ENCODE measurements at regions not wholly inside any gene's neighbourhood (a gene's known extent, or its start where the extent isn't known, plus 50 kb on each side); places are given as distances from the start of the nearest gene placed in this dataset.

- no peak for DNase-seq
Measured at GRCh38 chr13:57918086-57918485, 286.5 kb downstream of the PCDH17 start.

- DNase-seq = no peak
Measured at GRCh38 chr13:57918913-57919312, 287.4 kb downstream of the PCDH17 start.

GRCh38 chr13:57925250-57925649, 293.7 kb downstream of the PCDH17 start:
- no peak for DNase-seq

- no peak for DNase-seq
Measured at GRCh38 chr13:57925751-57926150, 294.2 kb downstream of the PCDH17 start.

DNA sequence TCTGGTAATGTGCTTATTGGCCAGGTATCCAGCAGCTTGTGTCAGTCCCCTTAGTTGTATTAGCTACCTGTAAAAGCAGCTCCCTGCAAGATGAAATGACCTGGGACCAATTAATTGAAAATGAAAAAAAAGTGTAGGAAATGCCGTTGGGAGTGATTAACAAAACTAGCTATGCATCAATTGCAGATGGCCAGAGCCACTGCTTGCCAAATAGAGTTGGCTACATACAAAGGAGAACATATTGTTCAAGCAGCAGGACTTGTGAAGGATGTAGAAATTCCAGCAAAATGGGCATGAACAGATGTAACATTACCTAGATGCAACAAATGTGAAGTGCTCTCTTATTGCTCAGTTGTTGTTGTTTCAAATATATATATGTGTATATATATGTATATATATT, 300.5 kb downstream of the PCDH17 start:
- DNase-seq = no peak

GRCh38 chr13:57933606-57934005, 302.1 kb downstream of the PCDH17 start:
- DNase-seq = no peak

- no peak for DNase-seq
Measured at GRCh38 chr13:57935965-57936364, 304.4 kb downstream of the PCDH17 start.

DNA sequence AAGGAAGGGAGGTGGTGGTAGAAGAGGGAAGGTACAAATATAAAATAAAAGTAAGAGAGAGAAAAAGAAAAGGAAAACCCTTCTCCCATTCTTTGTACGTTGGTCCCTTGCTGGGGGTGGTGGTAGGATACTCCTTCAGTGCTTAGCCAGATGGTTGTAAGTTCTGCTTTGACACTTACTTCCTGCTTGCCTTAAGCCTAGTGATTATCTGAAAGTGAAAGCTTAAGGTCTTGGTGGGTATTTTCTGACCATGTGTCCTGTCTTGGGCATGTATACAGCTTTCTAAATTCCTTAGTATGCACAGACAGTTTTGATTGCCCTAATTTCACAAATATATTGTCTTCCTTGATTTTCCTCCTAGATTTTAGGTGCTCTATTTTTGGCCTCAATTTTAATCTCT, 314.8 kb downstream of the PCDH17 start:
- no peak for DNase-seq

DNA sequence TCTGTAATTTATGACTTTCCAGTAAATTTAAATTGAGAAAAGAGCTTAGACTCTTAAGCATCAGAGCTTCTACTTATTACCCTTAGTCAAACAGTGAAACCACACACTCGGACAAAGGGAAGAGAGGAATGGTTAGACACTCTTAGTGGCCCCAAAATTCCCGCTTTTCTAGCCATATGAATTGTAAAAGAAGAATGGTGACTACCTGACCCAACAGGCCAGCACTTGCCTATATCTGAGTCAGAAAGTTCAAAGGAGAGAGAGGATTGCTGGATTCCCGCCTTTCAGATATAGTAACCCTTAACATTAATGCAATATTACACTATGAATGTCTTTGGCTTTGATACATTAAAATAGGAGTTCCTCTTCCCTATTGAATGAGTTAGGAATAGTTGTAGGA, 317.3 kb downstream of the PCDH17 start:
- DNase-seq = no peak

GRCh38 chr13:57969951-57970350, 338.4 kb downstream of the PCDH17 start:
- no peak for DNase-seq

GRCh38 chr13:57970404-57970803, 338.9 kb downstream of the PCDH17 start:
- no peak for DNase-seq

DNA sequence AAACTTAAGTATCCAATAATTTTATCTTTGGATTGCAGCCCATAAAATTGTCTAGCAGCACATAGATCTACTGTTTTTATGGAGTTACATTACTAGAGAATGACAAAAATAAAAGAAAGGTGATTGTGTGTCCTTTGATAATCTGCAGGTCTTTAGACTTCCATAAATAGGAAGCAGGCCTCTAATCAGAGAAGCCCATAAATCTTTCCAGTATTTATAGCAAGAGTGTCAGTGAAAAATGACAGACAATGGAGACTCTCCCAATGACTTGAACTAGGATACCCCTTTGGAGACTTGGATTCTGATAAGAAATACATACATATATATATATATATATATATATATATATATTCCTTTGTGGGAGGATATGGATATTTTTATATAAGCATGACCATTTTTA, 351.2 kb downstream of the PCDH17 start:
- DNase-seq = no peak

GRCh38 chr13:57988276-57988675, 356.7 kb downstream of the PCDH17 start:
- no peak for DNase-seq

DNA sequence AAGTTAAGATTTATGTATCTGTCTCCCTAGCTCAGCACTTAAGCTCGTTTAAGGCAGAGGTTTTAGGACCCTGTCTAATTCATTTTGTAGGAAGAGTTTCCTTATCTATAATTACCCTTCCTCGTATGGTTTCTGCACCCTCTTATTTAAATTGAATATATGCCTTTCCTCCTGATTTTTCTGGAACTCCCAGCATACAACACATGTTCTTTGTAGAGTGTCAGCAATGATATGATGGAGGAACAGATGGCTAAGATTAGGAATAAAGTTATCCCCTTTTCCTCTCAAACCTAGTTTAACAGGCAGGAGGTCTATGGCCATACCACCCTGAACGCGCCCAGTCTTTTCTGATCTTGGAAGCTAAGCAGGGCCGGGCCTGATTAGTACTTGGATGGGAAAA, 359.5 kb downstream of the PCDH17 start:
- DNase-seq = no peak

GRCh38 chr13:57992416-57992815, 360.9 kb downstream of the PCDH17 start:
- DNase-seq = no peak

DNA sequence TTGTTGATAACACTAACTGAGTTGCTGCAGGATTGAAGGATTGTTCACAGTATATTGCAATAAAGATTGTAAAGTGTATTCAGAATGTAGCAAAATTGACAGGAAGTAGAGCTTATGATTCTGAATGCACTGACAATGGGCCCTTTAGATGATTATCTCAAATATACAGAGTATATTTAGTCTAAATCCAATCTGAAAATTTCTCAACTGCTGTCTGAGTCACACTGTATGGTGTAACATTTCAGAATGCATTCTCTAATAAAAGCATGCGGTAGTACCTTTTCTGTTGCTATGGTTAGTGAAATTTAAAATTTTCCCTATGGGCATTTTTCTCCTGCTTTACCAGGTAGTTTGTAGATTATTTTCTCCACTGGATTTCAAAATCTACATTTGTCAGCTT, 365.2 kb downstream of the PCDH17 start:
- DNase-seq = no peak

DNA sequence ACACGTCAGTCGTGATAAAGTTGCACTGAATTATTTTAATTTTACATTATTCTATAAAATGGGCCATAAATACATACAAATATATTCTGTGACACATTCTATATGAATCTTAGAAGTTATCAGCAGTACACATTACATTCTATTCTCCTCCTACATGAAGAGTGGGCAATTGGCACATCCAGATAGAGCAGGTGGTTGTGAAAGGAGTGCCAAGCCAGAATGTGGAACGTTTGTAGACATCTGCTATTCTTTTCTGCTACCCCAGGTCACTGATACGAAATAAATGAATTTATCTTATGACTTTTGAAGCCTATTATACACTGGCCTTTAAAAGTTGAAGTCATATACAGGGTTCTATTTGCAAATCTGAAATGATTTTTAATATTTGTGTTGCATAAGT, 373.2 kb downstream of the PCDH17 start:
- DNase-seq = no peak

- no peak for DNase-seq
Measured at GRCh38 chr13:58018020-58018419, 386.5 kb downstream of the PCDH17 start.

DNA sequence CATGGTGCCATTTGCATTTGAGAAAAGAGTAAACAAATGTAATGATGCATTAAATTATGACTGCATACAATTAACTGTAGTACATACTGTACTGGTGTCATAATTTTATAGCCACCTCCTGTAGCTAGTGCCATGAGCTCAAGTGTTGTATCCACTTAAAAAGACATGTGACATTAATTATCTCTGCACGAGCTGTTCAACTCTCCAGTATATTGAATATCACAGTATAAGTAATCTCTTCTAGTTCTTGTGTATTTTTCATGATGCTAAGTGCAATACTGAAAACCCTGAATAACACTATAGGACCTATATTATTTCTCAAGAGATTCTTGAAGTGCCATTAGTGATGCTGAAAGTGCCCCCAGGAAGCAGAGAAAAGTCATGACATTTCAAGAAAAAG, 387.3 kb downstream of the PCDH17 start:
- DNase-seq = no peak

DNA sequence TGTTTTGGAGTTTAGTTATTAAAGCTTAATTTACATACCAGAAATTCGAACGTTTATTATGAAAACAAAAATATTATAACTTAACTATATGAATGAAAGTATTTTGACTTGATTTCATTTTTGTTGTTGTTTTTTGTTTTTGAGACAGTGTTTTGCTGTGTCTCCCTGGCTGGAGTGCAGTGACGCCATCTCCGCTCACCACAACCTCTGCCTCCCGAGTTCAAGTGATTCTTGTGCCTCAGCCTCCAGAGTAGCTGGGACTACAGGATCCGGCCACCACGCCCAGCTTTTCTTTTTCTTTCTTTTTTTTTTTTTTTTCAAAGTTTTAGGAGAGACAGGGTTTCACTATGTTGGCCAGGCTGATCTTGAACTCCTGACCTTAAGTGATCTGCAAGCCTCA, 392.6 kb downstream of the PCDH17 start:
- DNase-seq = no peak

DNA sequence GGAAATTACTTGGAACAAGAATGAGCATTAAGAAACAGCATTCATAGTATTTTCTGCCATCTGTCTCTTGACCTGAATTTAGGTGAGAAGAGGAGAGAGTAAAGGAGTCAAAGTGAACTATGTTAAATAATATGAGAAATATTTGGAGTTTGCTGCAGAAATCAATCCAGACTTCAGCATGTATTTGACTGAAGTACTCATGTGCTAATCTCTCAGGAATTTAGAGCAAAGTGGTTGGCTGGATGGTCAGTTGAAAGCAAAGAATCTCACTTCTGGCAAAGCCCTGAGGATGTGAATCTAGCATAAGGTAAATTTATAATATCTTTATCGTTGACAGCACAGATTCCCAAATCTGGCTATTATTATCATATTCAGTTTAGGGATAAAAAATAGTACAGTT, 394.3 kb downstream of the PCDH17 start:
- DNase-seq = no peak

DNA sequence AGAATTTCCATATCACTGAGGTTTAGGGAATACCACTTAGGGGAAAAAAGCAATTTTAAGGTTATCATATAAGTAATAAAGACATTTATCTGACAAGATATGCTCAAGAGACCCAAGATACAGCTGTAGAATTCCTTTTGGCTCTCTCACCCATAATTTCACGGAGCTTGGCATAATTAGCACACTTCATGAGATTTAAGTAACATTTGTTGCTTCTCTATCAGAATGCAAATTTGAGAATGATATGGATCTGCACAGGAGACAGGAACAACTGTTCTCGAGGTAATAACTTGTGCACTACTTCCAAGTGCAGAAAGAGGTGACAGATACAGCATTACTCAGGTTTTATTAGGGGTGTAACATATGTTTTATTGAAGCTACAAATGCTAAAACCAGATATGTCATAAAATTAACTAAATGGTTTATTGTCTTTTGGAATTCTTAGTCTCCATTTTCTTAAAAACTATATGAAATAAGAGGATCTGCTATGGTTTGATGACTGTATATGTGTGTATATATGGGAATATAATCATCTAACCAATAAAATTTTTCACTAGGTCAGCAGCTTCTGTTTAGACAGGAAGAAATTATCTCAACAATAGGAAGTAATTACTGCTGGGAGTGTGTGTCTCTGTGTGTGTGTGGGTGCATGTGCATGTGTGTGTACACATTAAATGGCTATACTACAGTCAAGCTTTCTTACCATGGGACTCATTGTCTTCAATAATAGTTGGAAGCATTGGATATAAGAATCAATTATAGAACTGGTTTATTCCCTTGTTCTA, 401.3 kb downstream of the PCDH17 start:
- no peak for DNase-seq

DNA sequence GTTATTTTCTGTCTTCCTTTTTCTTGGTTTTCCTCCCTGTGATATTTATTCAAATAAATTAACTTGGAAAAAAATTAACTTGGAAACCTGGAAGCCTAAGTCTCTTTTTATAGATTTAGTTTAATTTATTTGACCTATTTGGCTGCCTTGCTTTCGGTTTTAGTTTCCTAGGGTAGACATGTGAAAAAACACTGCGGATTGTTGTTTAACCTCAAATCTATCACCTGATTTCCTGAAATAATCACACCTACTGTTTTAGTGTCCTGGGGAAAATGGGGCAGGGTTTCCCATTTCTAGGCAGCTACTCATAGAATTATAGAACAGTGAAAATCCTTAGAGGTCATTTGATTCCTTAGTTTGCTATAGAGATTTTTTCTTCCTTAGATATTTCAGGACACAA, 412.4 kb downstream of the PCDH17 start:
- DNase-seq = no peak

- no peak for DNase-seq
Measured at GRCh38 chr13:58048670-58049069, 417.1 kb downstream of the PCDH17 start.

DNA sequence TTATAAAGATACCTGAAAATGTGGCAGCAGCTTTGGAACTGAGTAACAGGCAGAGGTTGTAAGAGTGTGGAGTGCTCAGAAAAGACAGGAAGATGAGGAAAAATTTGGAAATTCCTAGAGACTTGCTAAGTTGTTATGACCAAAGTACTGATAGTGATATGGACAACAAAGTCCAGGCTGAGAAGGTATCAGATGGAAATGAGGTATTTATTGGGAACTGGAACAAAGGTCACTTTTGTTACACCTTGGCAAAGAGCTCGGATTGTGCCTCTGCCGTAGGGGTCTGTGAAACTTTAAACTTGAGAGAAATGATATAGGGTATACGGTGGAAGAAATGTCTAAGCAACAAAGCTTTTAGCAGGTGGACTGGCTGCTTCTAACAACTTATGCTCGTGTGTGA, 419.9 kb downstream of the PCDH17 start:
- DNase-seq = no peak
